ENCODE measurements at regions not wholly inside any gene's neighbourhood (a gene's known extent, or its start where the extent isn't known, plus 50 kb on each side); places are given as distances from the start of the nearest gene placed in this dataset.

GRCh38 chr7:14954035-14954434 is 51.5 kb upstream of the DGKB start:
- Histone ChIP-seq H3K36me3 (no peaks in the 10 kb centered on the region), H3K4me3 (no peak overlapping the region), H3K9me3 (ENCODE audit: low read depth) (no peaks in the 10 kb centered on the region), H3K4me1 (ENCODE audit: low read depth) (no peaks in the 10 kb centered on the region), H3K27ac (no peak overlapping the region), H3K27me3 (no peaks in the 10 kb centered on the region)
- TF ChIP-seq, protein P1, sequence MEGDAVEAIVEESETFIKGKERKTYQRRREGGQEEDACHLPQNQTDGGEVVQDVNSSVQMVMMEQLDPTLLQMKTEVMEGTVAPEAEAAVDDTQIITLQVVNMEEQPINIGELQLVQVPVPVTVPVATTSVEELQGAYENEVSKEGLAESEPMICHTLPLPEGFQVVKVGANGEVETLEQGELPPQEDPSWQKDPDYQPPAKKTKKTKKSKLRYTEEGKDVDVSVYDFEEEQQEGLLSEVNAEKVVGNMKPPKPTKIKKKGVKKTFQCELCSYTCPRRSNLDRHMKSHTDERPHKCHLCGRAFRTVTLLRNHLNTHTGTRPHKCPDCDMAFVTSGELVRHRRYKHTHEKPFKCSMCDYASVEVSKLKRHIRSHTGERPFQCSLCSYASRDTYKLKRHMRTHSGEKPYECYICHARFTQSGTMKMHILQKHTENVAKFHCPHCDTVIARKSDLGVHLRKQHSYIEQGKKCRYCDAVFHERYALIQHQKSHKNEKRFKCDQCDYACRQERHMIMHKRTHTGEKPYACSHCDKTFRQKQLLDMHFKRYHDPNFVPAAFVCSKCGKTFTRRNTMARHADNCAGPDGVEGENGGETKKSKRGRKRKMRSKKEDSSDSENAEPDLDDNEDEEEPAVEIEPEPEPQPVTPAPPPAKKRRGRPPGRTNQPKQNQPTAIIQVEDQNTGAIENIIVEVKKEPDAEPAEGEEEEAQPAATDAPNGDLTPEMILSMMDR (IDR thresholded peaks at IDR 0.05; ENCODE audit: low read depth, low read length) = no peak
- peak in 1 of 2 donors; percentile 49 for DNase-seq (ENCODE audit: low read depth in 1 of 2, low spot score in 1 of 2)
